HCT116 (cell line): ENCODE measurements at regions not wholly inside any gene's neighbourhood (a gene's known extent, or its start where the extent isn't known, plus 50 kb on each side); places are given as distances from the start of the nearest gene placed in this dataset.

ENCODE experiments used
- CTCF ChIP-seq, 3 experiments: fragments of 200-600 bp in 1 of 3; sonication (generic) in 1 of 3; IDR thresholded peaks in 2 of 3; conservative IDR thresholded peaks in 1 of 3; 2 replicates each; pipeline ENCODE4 v1.5.1; 2012 to 2017; ENCODE audit warnings: low read depth in 2 of 3, low read length in 2 of 3, antibody characterized with exemption in 1 of 3, borderline replicate concordance in 1 of 3, control low read depth in 1 of 3, mild to moderate bottlenecking in 1 of 3, mixed read lengths in 1 of 3, mixed run types in 1 of 3, moderate library complexity in 1 of 3; ENCODE audit not compliant: insufficient read depth in 1 of 3
- EZH2 ChIP-seq: fragments of 200-600 bp; sonication (generic); IDR thresholded peaks from 2 replicates; pipeline ENCODE4 v1.6.1; 2017; ENCODE audit warnings: antibody characterized with exemption, mixed run types
- EZH2phosphoT487 ChIP-seq: fragments of 200-600 bp; IDR thresholded peaks from 2 replicates; pipeline ENCODE4 v1.6.1; 2018; ENCODE audit warnings: antibody characterized with exemption, borderline replicate concordance
- JUND ChIP-seq: IDR thresholded peaks from 2 replicates; pipeline ENCODE4 v1.6.1; 2012
- MAX ChIP-seq: IDR thresholded peaks from 2 replicates; pipeline ENCODE4 v1.6.1; 2012
- POLR2A ChIP-seq: IDR thresholded peaks from 2 replicates; pipeline ENCODE4 v1.7.0; 2011; ENCODE audit warnings: borderline replicate concordance; ENCODE audit not compliant: insufficient read depth, insufficient read length; ENCODE audit errors: extremely low read depth
- SP1 ChIP-seq: IDR thresholded peaks from 2 replicates; pipeline ENCODE4 v1.6.1; 2012; ENCODE audit warnings: low read depth
- TCF7L2 ChIP-seq: IDR thresholded peaks from 2 replicates; pipeline ENCODE4 v1.7.0; 2011; ENCODE audit warnings: borderline replicate concordance, inconsistent platforms; ENCODE audit not compliant: insufficient read depth, insufficient read length; ENCODE audit errors: extremely low read depth

GRCh38 chr16:86909359-86910160 is 331.2 kb downstream of the FOXL1 start:
- TF ChIP-seq SP1 (no peak), POLR2A (no peak), CTCF (IDR thresholded peaks at IDR 0.05 in 2 of 3, conservative IDR thresholded peaks at IDR 0.05 in 1 of 3; ENCODE audit: borderline replicate concordance in 1 of 3, insufficient read depth in 1 of 3, low read depth in 2 of 3, low read length in 2 of 3) (no peak), EZH2 (no peak), EZH2phosphoT487 (no peak), TCF7L2 (no peak), MAX (no peak), JUND (no peak)
